GM12878 (cell line): ENCODE measurements at regions not wholly inside any gene's neighbourhood (a gene's known extent, or its start where the extent isn't known, plus 50 kb on each side); places are given as distances from the start of the nearest gene placed in this dataset.

ENCODE experiments used
- CTCF ChIP-seq, 3 experiments: IDR thresholded peaks in 2 of 3; conservative IDR thresholded peaks in 1 of 3; 2 replicates each; pipeline ENCODE4 v1.5.1; 2011; ENCODE audit warnings: low read depth in 3 of 3, low read length in 3 of 3, mild to moderate bottlenecking in 3 of 3, control low read depth in 2 of 3, moderate library complexity in 2 of 3, inconsistent platforms in 1 of 3, mixed read lengths in 1 of 3; ENCODE audit not compliant: control insufficient read depth in 2 of 3, insufficient read depth in 1 of 3; ENCODE audit errors: extremely low read depth in 1 of 3
- MAX ChIP-seq: IDR thresholded peaks from 2 replicates; pipeline ENCODE4 v1.6.1; 2012; ENCODE audit warnings: low read depth, low read length, improper control_type of control experiment
- NFIC ChIP-seq: IDR thresholded peaks from 2 replicates; pipeline ENCODE4 v1.6.1; 2012; ENCODE audit warnings: low read depth, mild to moderate bottlenecking, inconsistent platforms, low read length, moderate library complexity
- SP1 ChIP-seq: IDR thresholded peaks from one replicate; pipeline ENCODE4 v1.6.1; 2011; ENCODE audit warnings: low read depth, low read length
- SRF ChIP-seq, 2 experiments: IDR thresholded peaks; 2 replicates each; pipeline ENCODE4 v1.6.1; 2011; ENCODE audit warnings: low read depth in 2 of 2, low read length in 2 of 2, mild to moderate bottlenecking in 1 of 2, moderate library complexity in 1 of 2
- ZNF217 ChIP-seq: fragments of 450-650 bp; IDR thresholded peaks from 2 replicates; pipeline ENCODE4 v1.6.1; 2017; ENCODE audit warnings: antibody characterized with exemption, mild to moderate bottlenecking
- ZSCAN29 ChIP-seq: fragments of 450-650 bp; IDR thresholded peaks from 2 replicates; pipeline ENCODE4 v1.6.1; 2017; ENCODE audit warnings: mild to moderate bottlenecking, moderate library complexity

DNA sequence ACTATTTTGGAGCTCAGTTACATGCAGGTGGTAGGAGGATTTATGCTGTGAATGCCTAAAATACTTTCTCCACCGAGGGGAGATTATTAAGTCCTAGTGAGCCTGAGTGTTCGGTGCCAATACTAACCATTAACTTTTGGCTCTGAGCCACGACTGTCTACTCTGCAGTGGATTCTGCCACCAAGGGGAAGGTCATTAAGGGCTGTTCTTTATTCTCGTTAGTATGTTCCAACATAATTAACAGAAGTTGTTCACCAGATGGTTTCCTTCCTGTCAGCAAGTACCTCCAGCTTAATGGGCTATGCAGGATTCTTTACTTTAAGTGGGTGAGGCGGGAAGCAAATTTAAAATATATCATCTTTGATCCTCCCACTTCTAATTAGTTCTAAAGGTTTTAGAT is 326.3 kb downstream of the BMP4 start:
- TF ChIP-seq ZNF217: no peak
- no peak for TF ChIP-seq CTCF (IDR thresholded peaks at IDR 0.05 in 2 of 3, conservative IDR thresholded peaks at IDR 0.05 in 1 of 3; ENCODE audit: control insufficient read depth in 2 of 3, extremely low read depth in 1 of 3, insufficient read depth in 1 of 3, low read depth in 3 of 3, low read length in 3 of 3)
- no peak for TF ChIP-seq ZSCAN29
- no peak for TF ChIP-seq MAX
- no peak for TF ChIP-seq SP1
- TF ChIP-seq SRF (IDR thresholded peaks at IDR 0.05; ENCODE audit: low read depth in 2 of 2, low read length in 2 of 2): no peak
- TF ChIP-seq NFIC: no peak
